Prostate gland (tissue), 2 donors: ENCODE measurements at regions not wholly inside any gene's neighbourhood (a gene's known extent, or its start where the extent isn't known, plus 50 kb on each side); places are given as distances from the start of the nearest gene placed in this dataset.

ENCODE experiments used
- CTCF ChIP-seq, 4 experiments: fragments of 200-600 bp in 2 of 4; fragments of 450-650 bp in 2 of 4; sonication (generic) in 2 of 4; IDR thresholded peaks; 1 replicate in 3 of 4; 2 replicates in 1 of 4; pipeline ENCODE4 v1.5.1; 2016 to 2019; ENCODE audit warnings: antibody characterized with exemption in 4 of 4, mild to moderate bottlenecking in 2 of 4, moderate library complexity in 2 of 4
- POLR2A ChIP-seq: fragments of 450-650 bp; IDR thresholded peaks from one replicate; pipeline ENCODE4 v1.6.1; 2016; ENCODE audit warnings: antibody characterized with exemption, mild to moderate bottlenecking
- POLR2AphosphoS5 ChIP-seq: sonication (generic); formaldehyde crosslinking; IDR thresholded peaks from one replicate; pipeline ENCODE4 v1.6.1; 2017; ENCODE audit warnings: antibody characterized with exemption

DNA sequence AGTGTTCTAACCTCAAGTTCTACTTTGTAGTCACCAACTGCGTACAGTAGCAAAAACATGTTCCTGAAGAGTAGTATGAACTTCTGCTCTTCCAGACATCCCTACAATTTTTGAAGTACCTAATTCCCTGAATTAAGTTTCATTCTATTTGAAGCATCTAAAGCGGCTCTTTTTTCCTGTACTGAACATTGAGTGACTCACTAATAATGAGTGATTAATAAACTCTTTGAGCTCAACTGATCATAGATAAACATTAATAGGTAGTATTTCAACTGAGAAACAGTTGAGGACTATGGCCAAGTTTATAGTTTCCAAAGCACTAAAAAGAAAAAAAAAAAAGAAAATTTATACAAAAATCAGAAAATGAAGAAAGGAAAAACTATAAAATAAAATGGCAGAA lies 683.1 kb downstream of the LTN1 start:
- TF ChIP-seq CTCF (IDR thresholded peaks at IDR 0.05) (no peak), POLR2AphosphoS5 (no peak), POLR2A (no peak)
